HepG2 (cell line): ENCODE measurements at regions not wholly inside any gene's neighbourhood (a gene's known extent, or its start where the extent isn't known, plus 50 kb on each side); places are given as distances from the start of the nearest gene placed in this dataset.

ENCODE experiments used
- ATAC-seq: fragments of 200-7000 bp; cut with Tn5 transposase; 3 replicates; pipeline ENCODE4 v1.9.1; 2020; ENCODE audit warnings: mild to moderate bottlenecking, moderate library complexity
- BruUV-seq: library from RNA; stranded (reverse); fragments of 400-500 nt; replicated peaks from 2 replicates; lab custom pipeline; 2021; lab: Mats Ljungman, UMichigan
- CTCF ChIA-PET: fragments of 300-600 bp; formaldehyde crosslinking; extraction: SDS; loops from one replicate; lab custom pipeline; 2021; ENCODE audit warnings: low total read pairs, inconsistent platforms, low intra/inter-chr PET ratio; lab: Yijun Ruan, JAX
- POLR2A ChIA-PET: fragments of 350-600 bp; sonication (Branson Sonifier 250); formaldehyde crosslinking; loops from one replicate; lab custom pipeline; 2020; ENCODE audit warnings: antibody characterized with exemption, inconsistent platforms; lab: Yijun Ruan, JAX
- DNase-seq: peaks from one replicate; pipeline ENCODE4 v3.0.0-alpha.2; 2015; ENCODE audit warnings: low spot score
- FAIRE-seq: peaks from 3 replicates; lab custom pipeline; 2011; peaks lifted over from hg19 to GRCh38; lab: Jason Lieb, UNC
- H2AFZ ChIP-seq: one replicate; pipeline ENCODE4 v1.6.1; 2011; ENCODE audit warnings: low read length, inconsistent platforms
- H3K27ac ChIP-seq: fragments of 300-600 bp; 3 replicates; pipeline ENCODE4 v1.8.0; 2011; ENCODE audit warnings: mixed run types, mild to moderate bottlenecking, mixed read lengths, low read length, inconsistent platforms; ENCODE audit not compliant: insufficient read depth; ENCODE audit errors: extremely low read length
- H3K27me3 ChIP-seq, 2 experiments: fragments of 200-600 bp in 1 of 2; 2 replicates in 1 of 2; 3 replicates in 1 of 2; pipeline versions ENCODE4 v1.6.0 to v1.8.0; 2011; ENCODE audit warnings: low read length in 2 of 2, mild to moderate bottlenecking in 2 of 2, moderate library complexity in 2 of 2, inconsistent platforms in 1 of 2; ENCODE audit not compliant: insufficient read depth in 2 of 2, control insufficient read depth in 1 of 2
- H3K36me3 ChIP-seq, 2 experiments: fragments of 200-600 bp in 1 of 2; replicated peaks in 1 of 2; 2 replicates in 1 of 2; 3 replicates in 1 of 2; pipeline versions ENCODE4 v1.5.1 to v1.8.0; 2011; ENCODE audit warnings: low read length in 2 of 2, inconsistent platforms in 1 of 2; ENCODE audit not compliant: insufficient read depth in 2 of 2, control insufficient read depth in 1 of 2
- H3K4me1 ChIP-seq: 2 replicates; pipeline ENCODE4 v1.5.1; 2012; ENCODE audit warnings: low read length, inconsistent platforms; ENCODE audit not compliant: insufficient read depth
- H3K4me2 ChIP-seq: 2 replicates; pipeline ENCODE4 v1.6.0; 2011; ENCODE audit warnings: low read depth, low read length, inconsistent platforms
- H3K4me3 ChIP-seq, 3 experiments: fragments of 200-600 bp in 1 of 3; sonication (generic), shearing (Covaris generic) in 1 of 3; replicated peaks in 1 of 3; 2 replicates each; pipeline ENCODE4 v1.5.1; 2011 to 2016; ENCODE audit warnings: low read length in 3 of 3, inconsistent platforms in 2 of 3, low read depth in 2 of 3, mild to moderate bottlenecking in 2 of 3, control low read depth in 1 of 3, mixed read lengths in 1 of 3; ENCODE audit not compliant: insufficient read depth in 1 of 3
- H3K79me2 ChIP-seq: one replicate; pipeline ENCODE4 v1.6.1; 2011; ENCODE audit warnings: low read length, inconsistent platforms; ENCODE audit not compliant: insufficient read depth
- H3K9ac ChIP-seq: 2 replicates; pipeline ENCODE4 v1.6.0; 2011; ENCODE audit warnings: mild to moderate bottlenecking, low read depth, low read length, inconsistent platforms; ENCODE audit not compliant: insufficient read depth
- H3K9me3 ChIP-seq: 2 replicates; pipeline ENCODE4 v1.5.1; 2012; ENCODE audit warnings: mild to moderate bottlenecking, low read length
- H4K20me1 ChIP-seq: 2 replicates; pipeline ENCODE4 v1.6.0; 2011; ENCODE audit warnings: inconsistent platforms, mild to moderate bottlenecking, low read length, moderate library complexity; ENCODE audit not compliant: insufficient read depth
- DDIT3 ChIP-seq: sonication (generic); formaldehyde crosslinking; IDR thresholded peaks from 2 replicates; pipeline ENCODE4 v1.4.0; 2020; ENCODE audit warnings: mild to moderate bottlenecking, missing genetic modification reagents
- ETV6 ChIP-seq: sonication (generic); formaldehyde crosslinking; conservative IDR thresholded peaks from 2 replicates; pipeline ENCODE4 v1.4.0; 2020; ENCODE audit warnings: missing genetic modification reagents
- JDP2 ChIP-seq: sonication (generic); formaldehyde crosslinking; IDR thresholded peaks from 2 replicates; pipeline ENCODE4 v1.8.1; 2022; ENCODE audit warnings: missing genetic modification reagents, borderline replicate concordance
- MED13 ChIP-seq: sonication (generic); formaldehyde crosslinking; IDR thresholded peaks from 2 replicates; pipeline ENCODE4 v1.5.0; 2020; ENCODE audit warnings: missing genetic modification reagents
- MTF1 ChIP-seq: sonication (generic); formaldehyde crosslinking; IDR thresholded peaks from 2 replicates; pipeline ENCODE4 v1.5.0; 2020; ENCODE audit warnings: missing genetic modification reagents
- MYC ChIP-seq: sonication (generic); formaldehyde crosslinking; IDR thresholded peaks from 2 replicates; pipeline ENCODE4 v1.9.0; 2021; ENCODE audit warnings: missing genetic modification reagents, borderline replicate concordance
- NFIC ChIP-seq: IDR thresholded peaks from 2 replicates; pipeline ENCODE4 v1.6.1; 2012; ENCODE audit warnings: mild to moderate bottlenecking, low read length, inconsistent platforms
- PATZ1 ChIP-seq: sonication (generic); formaldehyde crosslinking; IDR thresholded peaks from 2 replicates; pipeline ENCODE4 v1.4.0; 2020; ENCODE audit warnings: missing genetic modification reagents
- POGK ChIP-seq: sonication (generic); formaldehyde crosslinking; conservative IDR thresholded peaks from 2 replicates; pipeline ENCODE4 v1.8.0; 2022; ENCODE audit warnings: mild to moderate bottlenecking, moderate library complexity, missing genetic modification reagents
- RNF219 ChIP-seq: sonication (generic); formaldehyde crosslinking; IDR thresholded peaks from 2 replicates; pipeline ENCODE4 v1.5.0; 2020; ENCODE audit warnings: mild to moderate bottlenecking, missing genetic modification reagents
- SATB2 ChIP-seq: sonication (generic); formaldehyde crosslinking; IDR thresholded peaks from 2 replicates; pipeline ENCODE4 v1.5.0; 2020; ENCODE audit warnings: missing genetic modification reagents
- SNAPC5 ChIP-seq: sonication (generic); formaldehyde crosslinking; IDR thresholded peaks from 2 replicates; pipeline ENCODE4 v1.8.1; 2023; ENCODE audit warnings: mild to moderate bottlenecking, missing genetic modification reagents, borderline replicate concordance
- SOX13 ChIP-seq, 3 experiments: fragments of 450-650 bp in 1 of 3; sonication (generic) in 1 of 3; formaldehyde crosslinking in 1 of 3; IDR thresholded peaks in 2 of 3; conservative IDR thresholded peaks in 1 of 3; 2 replicates each; pipeline versions ENCODE4 v1.5.0 to v1.6.1; 2016 to 2020; ENCODE audit warnings: antibody characterized with exemption in 1 of 3, mild to moderate bottlenecking in 1 of 3, missing compliant biosample characterization in 1 of 3, missing genetic modification reagents in 1 of 3, moderate library complexity in 1 of 3
- ZNF564 ChIP-seq: sonication (generic); formaldehyde crosslinking; IDR thresholded peaks from 2 replicates; pipeline ENCODE4 v1.8.1; 2023; ENCODE audit warnings: mild to moderate bottlenecking, missing genetic modification reagents
- ZNF770 ChIP-seq: sonication (generic); formaldehyde crosslinking; IDR thresholded peaks from 2 replicates; pipeline ENCODE4 v1.5.0; 2020; ENCODE audit warnings: mild to moderate bottlenecking, missing genetic modification reagents
- WGBS: methylation state at CpG from one replicate; pipeline ENCODE4 v1.1.6; 2017; ENCODE audit warnings: low lambda C conversion rate; 5-methylcytosine and 5-hydroxymethylcytosine counted together
- in situ Hi-C: cut with HindIII; loops from 2 replicates; pipeline ENCODE4 v1.10.0; 2017; ENCODE audit warnings: low pct_unique_long_range_greater_than_20kb; ENCODE audit not compliant: extremely low pct_ligation_motif_present
- intact Hi-C: fragments of 100-400 bp; cut with micrococcal nuclease; formaldehyde crosslinking; loops from one replicate; pipeline ENCODE4 v1.10.0; 2022; ENCODE audit not compliant: unreplicated experiment

GRCh38 chr10:78448470-78448869 lies 414.8 kb downstream of the RPS24 start:
- TF ChIP-seq ZNF770 (CRISPR knock-in tag) (no peak), SNAPC5 (CRISPR knock-in tag) (no peak), ZNF564 (CRISPR knock-in tag) (no peak), MYC (CRISPR knock-in tag) (no peak), POGK (CRISPR knock-in tag) (no peak), SATB2 (CRISPR knock-in tag) (no peak), RNF219 (CRISPR knock-in tag) (no peak), MED13 (no peak), SOX13 (IDR thresholded peaks at IDR 0.05) (no peak), SOX13 (CRISPR knock-in tag; conservative IDR thresholded peaks at IDR 0.05 in 1 of 2, IDR thresholded peaks at IDR 0.05 in 1 of 2) (no peak), ETV6 (CRISPR knock-in tag) (no peak), JDP2 (CRISPR knock-in tag) (no peak), NFIC (no peak), MTF1 (CRISPR knock-in tag) (no peak), PATZ1 (no peak), DDIT3 (no peak)
- no peak overlapping the region for H3K27ac ChIP-seq
- H3K4me3 ChIP-seq, result no peak overlapping the region
- H3K9me3 ChIP-seq, result no peaks in the 10 kb centered on the region
- no peak overlapping the region for H2AFZ ChIP-seq
- ChIA-PET CTCF (no interaction called here), POLR2A (interaction anchor here (2.2 to 4.3 kb wide), 2 partner anchors 10 kb away, joined by 11 to 30 read pairs; no protein-coding TSS in a partner anchor)
- DNase-seq (no peak), FAIRE-seq (no peak), ATAC-seq (no peak)
- intact Hi-C loops, result loop anchor here (5.0 kb wide), 1 partner anchor 306 kb away; no protein-coding TSS in a partner anchor
- no TSS peak for BruUV-seq
- H3K9ac ChIP-seq, result no peak overlapping the region
- in situ Hi-C loops, result no loop called here
- no peaks in the 10 kb centered on the region for H3K36me3 ChIP-seq
- H3K27me3 ChIP-seq, result no peaks in the 10 kb centered on the region
- peaks cover 47% of the 10 kb centered on the region for H3K4me1 ChIP-seq
- no peaks in the 10 kb centered on the region for H4K20me1 ChIP-seq
- no peak overlapping the region for H3K4me2 ChIP-seq
- H3K79me2 ChIP-seq, result no peaks in the 10 kb centered on the region
- 79% methylated on average over 4 of the region's 4 CpGs for WGBS
